IPS DF 6.9 (cell line): ENCODE measurements at regions not wholly inside any gene's neighbourhood (a gene's known extent, or its start where the extent isn't known, plus 50 kb on each side); places are given as distances from the start of the nearest gene placed in this dataset.
A peak's percentile ranks its signal among the peaks of the same experiment; 100 is the strongest.

ENCODE experiments used
- DNase-seq: peaks from one replicate; pipeline ENCODE4 v3.0.0-alpha.2; 2013; ENCODE audit warnings: low read depth, low spot score
- H3K27ac ChIP-seq: one replicate; pipeline ENCODE4 v1.5.1; 2013; ENCODE audit warnings: low read length, control low read depth
- H3K27me3 ChIP-seq: 2 replicates; pipeline ENCODE4 v1.6.1; 2013; ENCODE audit warnings: mild to moderate bottlenecking, low read length; ENCODE audit not compliant: control insufficient read depth, insufficient read depth
- H3K36me3 ChIP-seq: 2 replicates; pipeline ENCODE4 v1.6.1; 2013; ENCODE audit warnings: low read length; ENCODE audit not compliant: control insufficient read depth, insufficient read depth
- H3K4me1 ChIP-seq: 2 replicates; pipeline ENCODE4 v1.6.1; 2013; ENCODE audit warnings: low read length; ENCODE audit not compliant: control insufficient read depth, insufficient read depth
- H3K4me3 ChIP-seq: 2 replicates; pipeline ENCODE4 v1.5.1; 2013; ENCODE audit warnings: mild to moderate bottlenecking, low read length
- H3K9me3 ChIP-seq: 2 replicates; pipeline ENCODE4 v1.6.1; 2013; ENCODE audit warnings: low read length, inconsistent platforms; ENCODE audit not compliant: control insufficient read depth, insufficient read depth
- WGBS: extraction: QIAGEN DNeasy Blood & Tissue Kit; methylation state at CpG from one replicate; pipeline ENCODE4 v1.1.7; 2013; ENCODE audit warnings: mixed read lengths, missing lambda C conversion rate; ENCODE audit not compliant: insufficient read length, insufficient coverage; 5-methylcytosine and 5-hydroxymethylcytosine counted together

- Histone ChIP-seq H3K4me1 (no peaks in the 10 kb centered on the region), H3K27ac (no peak overlapping the region), H3K9me3 (no peaks in the 10 kb centered on the region), H3K4me3 (no peak overlapping the region), H3K36me3 (no peaks in the 10 kb centered on the region), H3K27me3 (no peaks in the 10 kb centered on the region)
- DNase-seq = no peak
- WGBS = no CpG with 5 or more reads among the region's 2 CpGs
Observed at GRCh38 chr2:147712051-147712450, 132.8 kb upstream of the ACVR2A start.

GRCh38 chr2:147711031-147711430 is 133.8 kb upstream of the ACVR2A start:
- no peaks in the 10 kb centered on the region for H3K9me3 ChIP-seq
- no peak for DNase-seq
- H3K27me3 ChIP-seq = no peaks in the 10 kb centered on the region
- no peaks in the 10 kb centered on the region for H3K4me1 ChIP-seq
- H3K4me3 ChIP-seq = no peak overlapping the region
- no peak overlapping the region for H3K27ac ChIP-seq
- no CpG with 5 or more reads among the region's 4 CpGs for whole genome bisulfite sequencing
- no peaks in the 10 kb centered on the region for H3K36me3 ChIP-seq

GRCh38 chr2:147709655-147710054 is 135.2 kb upstream of the ACVR2A start:
- no peak overlapping the region for H3K4me3 ChIP-seq
- H3K27me3 ChIP-seq = no peaks in the 10 kb centered on the region
- no peaks in the 10 kb centered on the region for H3K36me3 ChIP-seq
- no peaks in the 10 kb centered on the region for H3K9me3 ChIP-seq
- H3K27ac ChIP-seq = no peak overlapping the region
- DNase-seq = no peak
- H3K4me1 ChIP-seq = no peaks in the 10 kb centered on the region

GRCh38 chr2:147703171-147703570 is 141.7 kb upstream of the ACVR2A start:
- Histone ChIP-seq H3K36me3 (no peaks in the 10 kb centered on the region), H3K4me3 (no peak overlapping the region), H3K4me1 (no peaks in the 10 kb centered on the region), H3K27ac (no peak overlapping the region), H3K9me3 (no peaks in the 10 kb centered on the region), H3K27me3 (no peaks in the 10 kb centered on the region)
- WGBS = no CpG with 5 or more reads among the region's 3 CpGs
- no peak for DNase-seq

GRCh38 chr2:147698166-147698565 is 146.7 kb upstream of the ACVR2A start:
- WGBS = no CpG with 5 or more reads among the region's 2 CpGs

GRCh38 chr2:147696426-147696825 is 148.4 kb upstream of the ACVR2A start:
- DNase-seq = no peak
- Histone ChIP-seq H3K36me3 (no peaks in the 10 kb centered on the region), H3K4me3 (no peak overlapping the region), H3K27me3 (no peaks in the 10 kb centered on the region), H3K9me3 (no peaks in the 10 kb centered on the region), H3K27ac (no peak overlapping the region), H3K4me1 (no peaks in the 10 kb centered on the region)
- WGBS = no CpG with 5 or more reads among the region's 2 CpGs

More at GRCh38 chr2:147698166-147698565, 146.7 kb upstream of the ACVR2A start:
- no peak for DNase-seq
- Histone ChIP-seq H3K4me3 (no peak overlapping the region), H3K9me3 (no peaks in the 10 kb centered on the region), H3K27ac (no peak overlapping the region), H3K4me1 (no peaks in the 10 kb centered on the region), H3K36me3 (no peaks in the 10 kb centered on the region), H3K27me3 (no peaks in the 10 kb centered on the region)

GRCh38 chr2:147689220-147689909 is 155.5 kb upstream of the ACVR2A start:
- Histone ChIP-seq H3K36me3 (no peaks in the 10 kb centered on the region), H3K27ac (no peak overlapping the region), H3K27me3 (no peaks in the 10 kb centered on the region), H3K9me3 (peaks cover 2% of the 10 kb centered on the region; the same call in 1 of the 2 replicates), H3K4me1 (no peaks in the 10 kb centered on the region), H3K4me3 (no peak overlapping the region)
- 100% methylated on average over 1 of the region's 2 CpGs for WGBS
- no peak for DNase-seq

GRCh38 chr2:147688242-147688641 is 156.6 kb upstream of the ACVR2A start:
- Histone ChIP-seq H3K27me3 (no peaks in the 10 kb centered on the region), H3K27ac (no peak overlapping the region)
- no CpG with 5 or more reads among the region's 1 CpG for WGBS

GRCh38 chr2:147686365-147686764 is 158.5 kb upstream of the ACVR2A start:
- Histone ChIP-seq H3K4me1 (no peaks in the 10 kb centered on the region), H3K36me3 (no peaks in the 10 kb centered on the region), H3K4me3 (no peak overlapping the region), H3K27ac (no peak overlapping the region), H3K9me3 (peaks cover 2% of the 10 kb centered on the region; the same call in 1 of the 2 replicates), H3K27me3 (no peaks in the 10 kb centered on the region)
- WGBS = no CpG with 5 or more reads among the region's 21 CpGs
- DNase-seq = no peak

More at GRCh38 chr2:147688242-147688641, 156.6 kb upstream of the ACVR2A start:
- DNase-seq = no peak
- Histone ChIP-seq H3K4me1 (no peaks in the 10 kb centered on the region), H3K9me3 (peaks cover 2% of the 10 kb centered on the region; the same call in 1 of the 2 replicates), H3K4me3 (no peak overlapping the region), H3K36me3 (no peaks in the 10 kb centered on the region)

- Histone ChIP-seq H3K4me1 (no peaks in the 10 kb centered on the region), H3K27me3 (no peaks in the 10 kb centered on the region), H3K4me3 (no peak overlapping the region), H3K36me3 (no peaks in the 10 kb centered on the region), H3K27ac (no peak overlapping the region), H3K9me3 (peaks cover 2% of the 10 kb centered on the region; the same call in 1 of the 2 replicates)
- whole genome bisulfite sequencing = no CpG with 5 or more reads among the region's 4 CpGs
- no peak for DNase-seq
Observed at GRCh38 chr2:147684903-147685302, 159.9 kb upstream of the ACVR2A start.

GRCh38 chr2:147683380-147683779 is 161.4 kb upstream of the ACVR2A start:
- no peaks in the 10 kb centered on the region for H3K27me3 ChIP-seq
- H3K27ac ChIP-seq = no peak overlapping the region
- no peaks in the 10 kb centered on the region for H3K36me3 ChIP-seq
- H3K4me1 ChIP-seq = no peaks in the 10 kb centered on the region
- peak; percentile 5 for DNase-seq
- peaks cover 2% of the 10 kb centered on the region; the same call in 1 of the 2 replicates for H3K9me3 ChIP-seq
- WGBS = no CpG with 5 or more reads among the region's 2 CpGs
- no peak overlapping the region for H3K4me3 ChIP-seq
